ENCODE measurements at regions not wholly inside any gene's neighbourhood (a gene's known extent, or its start where the extent isn't known, plus 50 kb on each side); places are given as distances from the start of the nearest gene placed in this dataset.
A peak's percentile ranks its signal among the peaks of the same experiment; 100 is the strongest.
"Not testable (repeated sequence)": the region's sequence is repeated elsewhere in the genome, so short reads cannot be mapped to it uniquely, and the experiment has no call there.

GRCh38 chr5:23840083-23840482, 332.7 kb downstream of the PRDM9 start:
- Histone ChIP-seq H3K9ac (ENCODE audit: low read depth, low read length) (no peak overlapping the region), H3K36me3 (ENCODE audit: control insufficient read depth, insufficient read depth, low read length) (no peaks in the 10 kb centered on the region), H3K4me3 (ENCODE audit: low read depth, low read length) (no peak overlapping the region), H3K4me1 (ENCODE audit: control insufficient read depth, insufficient read depth, low read length) (no peaks in the 10 kb centered on the region), H3K9me3 (ENCODE audit: control insufficient read depth, insufficient read depth, low read length) (no peaks in the 10 kb centered on the region), H3K27me3 (ENCODE audit: control insufficient read depth, insufficient read depth, low read length) (no peaks in the 10 kb centered on the region)

- H3K4me3 ChIP-seq (ENCODE audit: low read depth, low read length): no peak overlapping the region
- H3K4me1 ChIP-seq (ENCODE audit: control insufficient read depth, insufficient read depth, low read length): no peaks in the 10 kb centered on the region
- no peak overlapping the region for H3K9ac ChIP-seq (ENCODE audit: low read depth, low read length)
- H3K9me3 ChIP-seq (ENCODE audit: control insufficient read depth, insufficient read depth, low read length): no peaks in the 10 kb centered on the region
- no peaks in the 10 kb centered on the region for H3K36me3 ChIP-seq (ENCODE audit: control insufficient read depth, insufficient read depth, low read length)
- H3K27me3 ChIP-seq (ENCODE audit: control insufficient read depth, insufficient read depth, low read length): no peaks in the 10 kb centered on the region
These were observed 357.4 kb downstream of the PRDM9 start for GRCh38 chr5:23864786-23865185.

GRCh38 chr5:23877847-23878246, 370.4 kb downstream of the PRDM9 start:
- Histone ChIP-seq H3K27me3 (ENCODE audit: control insufficient read depth, insufficient read depth, low read length) (no peaks in the 10 kb centered on the region), H3K9ac (ENCODE audit: low read depth, low read length) (no peak overlapping the region), H3K36me3 (ENCODE audit: control insufficient read depth, insufficient read depth, low read length) (no peaks in the 10 kb centered on the region), H3K4me1 (ENCODE audit: control insufficient read depth, insufficient read depth, low read length) (no peaks in the 10 kb centered on the region), H3K9me3 (ENCODE audit: control insufficient read depth, insufficient read depth, low read length) (no peaks in the 10 kb centered on the region), H3K4me3 (ENCODE audit: low read depth, low read length) (no peak overlapping the region)

- Histone ChIP-seq H3K9me3 (ENCODE audit: control insufficient read depth, insufficient read depth, low read length) (no peaks in the 10 kb centered on the region), H3K9ac (ENCODE audit: low read depth, low read length) (no peak overlapping the region), H3K4me3 (ENCODE audit: low read depth, low read length) (no peak overlapping the region), H3K4me1 (ENCODE audit: control insufficient read depth, insufficient read depth, low read length) (no peaks in the 10 kb centered on the region), H3K36me3 (ENCODE audit: control insufficient read depth, insufficient read depth, low read length) (no peaks in the 10 kb centered on the region), H3K27me3 (ENCODE audit: control insufficient read depth, insufficient read depth, low read length) (no peaks in the 10 kb centered on the region)
These were observed 377.1 kb downstream of the PRDM9 start for GRCh38 chr5:23884405-23885031.

GRCh38 chr5:23893561-23893960, 386.2 kb downstream of the PRDM9 start:
- H3K36me3 ChIP-seq (ENCODE audit: control insufficient read depth, insufficient read depth, low read length): no peaks in the 10 kb centered on the region
- no peak overlapping the region for H3K9ac ChIP-seq (ENCODE audit: low read depth, low read length)
- H3K9me3 ChIP-seq (ENCODE audit: control insufficient read depth, insufficient read depth, low read length): no peaks in the 10 kb centered on the region
- no peaks in the 10 kb centered on the region for H3K4me1 ChIP-seq (ENCODE audit: control insufficient read depth, insufficient read depth, low read length)
- H3K27me3 ChIP-seq (ENCODE audit: control insufficient read depth, insufficient read depth, low read length): no peaks in the 10 kb centered on the region
- H3K4me3 ChIP-seq (ENCODE audit: low read depth, low read length): no peak overlapping the region

DNA sequence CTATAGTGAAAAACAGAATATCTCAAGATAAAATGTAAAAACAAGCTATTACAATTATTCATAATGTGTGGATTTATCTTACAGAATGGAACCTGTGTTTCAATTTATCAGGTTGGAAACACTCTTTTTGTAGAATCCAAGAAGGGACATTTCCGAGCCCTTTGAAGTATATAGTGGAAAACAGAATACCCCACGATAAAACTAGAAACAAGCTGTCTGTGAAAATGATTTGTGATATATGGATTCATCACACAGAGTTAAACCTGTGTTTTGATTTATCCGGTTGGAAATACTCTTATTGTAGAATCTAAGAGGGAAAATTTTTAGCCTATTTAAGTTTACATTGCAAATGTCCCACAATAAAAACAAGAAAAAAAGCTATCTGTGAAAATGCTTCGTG, 388.2 kb downstream of the PRDM9 start:
- Histone ChIP-seq H3K9ac (ENCODE audit: low read depth, low read length) (no peak overlapping the region), H3K27me3 (ENCODE audit: control insufficient read depth, insufficient read depth, low read length) (no peaks in the 10 kb centered on the region), H3K4me3 (ENCODE audit: low read depth, low read length) (no peak overlapping the region), H3K4me1 (ENCODE audit: control insufficient read depth, insufficient read depth, low read length) (no peaks in the 10 kb centered on the region), H3K36me3 (ENCODE audit: control insufficient read depth, insufficient read depth, low read length) (no peaks in the 10 kb centered on the region), H3K9me3 (ENCODE audit: control insufficient read depth, insufficient read depth, low read length) (no peaks in the 10 kb centered on the region)

DNA sequence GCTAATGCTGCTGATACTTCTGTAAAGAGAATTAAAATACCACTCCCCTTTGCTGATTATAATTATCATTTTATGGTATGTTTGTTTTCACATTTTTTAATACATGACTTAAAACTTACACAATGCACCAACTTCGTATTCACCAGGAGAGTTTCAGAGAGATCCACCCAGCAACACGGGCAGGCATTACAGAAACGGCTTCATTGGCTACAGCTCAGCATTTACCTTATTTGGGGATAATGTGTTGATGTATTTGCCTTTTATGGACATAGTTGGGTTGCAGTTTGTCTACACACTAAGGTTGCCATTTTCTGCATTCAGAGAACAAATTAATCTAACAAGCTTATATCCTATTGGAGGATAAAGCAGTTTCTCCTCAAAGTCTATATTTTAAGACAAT, 423.6 kb downstream of the PRDM9 start:
- no peaks in the 10 kb centered on the region for H3K36me3 ChIP-seq (ENCODE audit: control insufficient read depth, insufficient read depth, low read length)
- no peaks in the 10 kb centered on the region for H3K27me3 ChIP-seq (ENCODE audit: control insufficient read depth, insufficient read depth, low read length)
- no peak overlapping the region for H3K9ac ChIP-seq (ENCODE audit: low read depth, low read length)
- no peak overlapping the region for H3K4me3 ChIP-seq (ENCODE audit: low read depth, low read length)
- H3K9me3 ChIP-seq (ENCODE audit: control insufficient read depth, insufficient read depth, low read length): no peaks in the 10 kb centered on the region
- no peaks in the 10 kb centered on the region for H3K4me1 ChIP-seq (ENCODE audit: control insufficient read depth, insufficient read depth, low read length)

DNA sequence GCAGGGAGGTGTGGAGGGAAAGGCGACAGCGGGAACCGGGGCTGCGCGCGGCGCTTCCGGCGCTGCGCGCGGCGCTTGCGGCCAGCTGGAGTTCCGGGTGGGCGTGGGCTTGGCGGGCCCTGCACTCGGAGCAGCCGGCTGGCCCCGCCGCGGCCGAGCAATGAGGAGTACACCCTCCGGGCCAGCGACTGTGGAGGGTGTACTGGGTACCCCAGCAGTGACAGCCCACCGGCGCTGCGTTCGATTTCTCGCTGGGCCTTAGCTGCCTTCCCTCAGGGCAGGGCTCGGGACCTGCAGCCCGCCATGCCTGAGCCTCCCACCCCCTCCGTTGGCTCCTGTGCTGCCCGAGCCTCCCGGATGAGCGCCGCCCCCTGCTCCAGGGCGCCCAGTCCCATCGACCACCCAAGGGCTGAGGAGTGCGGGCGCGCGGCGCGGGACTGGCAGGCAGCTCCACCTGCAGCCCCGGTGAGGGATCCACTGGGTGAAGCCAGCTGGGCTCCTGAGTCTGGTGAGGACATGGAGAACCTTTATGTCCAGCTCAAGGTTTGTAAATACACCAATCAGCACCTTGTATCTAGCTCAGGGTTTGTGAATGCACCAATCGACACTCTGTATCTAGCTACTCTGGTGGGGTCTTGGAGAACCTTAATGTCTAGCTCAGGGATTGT, 444.0 kb downstream of the PRDM9 start:
- not testable (repeated sequence) for H3K9ac ChIP-seq (ENCODE audit: low read depth, low read length); H3K27me3 ChIP-seq (ENCODE audit: control insufficient read depth, insufficient read depth, low read length); H3K9me3 ChIP-seq (ENCODE audit: control insufficient read depth, insufficient read depth, low read length); H3K4me1 ChIP-seq (ENCODE audit: control insufficient read depth, insufficient read depth, low read length); H3K36me3 ChIP-seq (ENCODE audit: control insufficient read depth, insufficient read depth, low read length)
- H3K4me3 ChIP-seq (ENCODE audit: low read depth, low read length): peak overlapping the region; percentile 45

DNA sequence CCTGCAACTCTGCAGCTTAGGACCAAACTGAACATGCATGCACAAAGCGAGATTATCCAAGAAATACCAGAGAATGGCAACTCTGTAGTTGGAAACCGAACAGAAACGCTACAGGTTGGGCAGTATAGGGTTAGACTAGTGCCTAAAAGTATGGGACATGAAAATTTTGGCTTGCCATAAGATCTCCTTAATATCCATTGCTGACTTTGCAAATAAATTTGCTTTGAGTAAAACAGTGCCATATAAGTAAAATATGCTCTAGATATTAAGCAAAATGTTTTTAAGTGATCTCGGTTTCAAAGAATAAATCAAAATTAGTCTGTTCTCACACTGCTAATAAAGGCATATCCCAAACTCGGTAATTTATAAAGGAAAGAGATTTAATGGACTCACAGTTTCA, 456.0 kb downstream of the PRDM9 start:
- H3K9me3 ChIP-seq (ENCODE audit: control insufficient read depth, insufficient read depth, low read length): no peaks in the 10 kb centered on the region
- no peaks in the 10 kb centered on the region for H3K36me3 ChIP-seq (ENCODE audit: control insufficient read depth, insufficient read depth, low read length)
- H3K4me3 ChIP-seq (ENCODE audit: low read depth, low read length): no peak overlapping the region
- no peak overlapping the region for H3K9ac ChIP-seq (ENCODE audit: low read depth, low read length)
- no peaks in the 10 kb centered on the region for H3K27me3 ChIP-seq (ENCODE audit: control insufficient read depth, insufficient read depth, low read length)
- H3K4me1 ChIP-seq (ENCODE audit: control insufficient read depth, insufficient read depth, low read length): no peaks in the 10 kb centered on the region

DNA sequence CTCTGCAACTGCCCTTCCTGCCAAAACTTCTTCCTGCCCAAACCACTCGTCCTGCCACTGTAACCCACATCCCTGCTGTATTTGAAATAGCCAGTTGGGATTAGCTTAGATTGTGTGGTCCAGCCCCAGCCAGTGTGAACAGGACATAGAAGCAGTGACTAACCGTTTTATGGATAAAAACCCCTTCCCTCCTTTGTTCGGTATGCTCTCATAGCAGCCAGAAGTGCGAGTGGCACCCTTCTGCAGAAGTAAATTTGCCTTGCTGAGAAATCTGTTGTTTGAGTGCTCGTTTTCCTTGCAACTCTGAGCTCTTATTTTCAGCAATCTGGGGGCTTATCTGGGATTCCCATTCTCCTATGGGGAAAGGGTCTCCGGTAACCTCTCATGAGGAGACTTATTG, 470.0 kb downstream of the PRDM9 start:
- H3K9me3 ChIP-seq (ENCODE audit: control insufficient read depth, insufficient read depth, low read length): peaks cover 10% of the 10 kb centered on the region
- no peaks in the 10 kb centered on the region for H3K27me3 ChIP-seq (ENCODE audit: control insufficient read depth, insufficient read depth, low read length)
- no peaks in the 10 kb centered on the region for H3K4me1 ChIP-seq (ENCODE audit: control insufficient read depth, insufficient read depth, low read length)
- H3K36me3 ChIP-seq (ENCODE audit: control insufficient read depth, insufficient read depth, low read length): peaks cover 2% of the 10 kb centered on the region
- H3K9ac ChIP-seq (ENCODE audit: low read depth, low read length): no peak overlapping the region
- H3K4me3 ChIP-seq (ENCODE audit: low read depth, low read length): no peak overlapping the region

GRCh38 chr5:23977997-23978396, 470.6 kb downstream of the PRDM9 start:
- Histone ChIP-seq H3K4me3 (ENCODE audit: low read depth, low read length) (no peak overlapping the region), H3K4me1 (ENCODE audit: control insufficient read depth, insufficient read depth, low read length) (no peaks in the 10 kb centered on the region), H3K27me3 (ENCODE audit: control insufficient read depth, insufficient read depth, low read length) (no peaks in the 10 kb centered on the region), H3K9me3 (ENCODE audit: control insufficient read depth, insufficient read depth, low read length) (peaks cover 10% of the 10 kb centered on the region), H3K9ac (ENCODE audit: low read depth, low read length) (no peak overlapping the region), H3K36me3 (ENCODE audit: control insufficient read depth, insufficient read depth, low read length) (peaks cover 2% of the 10 kb centered on the region)

DNA sequence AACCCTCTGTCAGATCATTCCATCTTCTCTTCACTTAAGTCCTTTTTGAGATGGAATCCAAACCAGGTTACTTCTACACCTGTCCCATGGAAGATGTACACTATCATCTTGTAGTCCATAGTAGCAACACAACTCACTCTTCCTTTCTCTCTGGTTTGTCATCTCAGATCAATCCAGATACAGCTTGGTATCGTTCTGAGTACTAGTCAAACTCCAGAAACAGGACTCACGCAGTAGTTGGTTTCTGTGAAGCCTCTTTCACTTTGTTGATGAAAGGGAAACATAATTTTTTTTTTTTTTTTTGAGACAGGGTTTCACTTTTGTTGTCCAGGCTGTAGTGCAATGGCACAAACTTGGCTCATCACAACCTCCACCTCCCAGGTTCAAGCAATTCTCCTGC, 484.0 kb downstream of the PRDM9 start:
- Histone ChIP-seq H3K36me3 (ENCODE audit: control insufficient read depth, insufficient read depth, low read length) (no peaks in the 10 kb centered on the region), H3K9me3 (ENCODE audit: control insufficient read depth, insufficient read depth, low read length) (no peaks in the 10 kb centered on the region), H3K9ac (ENCODE audit: low read depth, low read length) (no peak overlapping the region), H3K27me3 (ENCODE audit: control insufficient read depth, insufficient read depth, low read length) (no peaks in the 10 kb centered on the region), H3K4me3 (ENCODE audit: low read depth, low read length) (no peak overlapping the region), H3K4me1 (ENCODE audit: control insufficient read depth, insufficient read depth, low read length) (no peaks in the 10 kb centered on the region)
